Psoas muscle (tissue), 7 donors: ENCODE measurements at regions not wholly inside any gene's neighbourhood (a gene's known extent, or its start where the extent isn't known, plus 50 kb on each side); places are given as distances from the start of the nearest gene placed in this dataset.

Source experiments
- ATAC-seq, 4 donors: fragments of 200-7000 bp; cut with Tn5 transposase; one replicate each; pipeline ENCODE4 v1.9.1; 2020; ENCODE audit warnings: moderate library complexity in 3 of 4, mild to moderate bottlenecking in 2 of 4
- DNase-seq, 2 donors: peaks; one replicate each; pipeline ENCODE4 v3.0.0-alpha.2; 2020
- H3K27ac ChIP-seq: fragments of 200-600 bp; one replicate; pipeline ENCODE4 v1.8.0; 2022
- H3K27me3 ChIP-seq, 3 donors: fragments of 200-600 bp in 1 of 3; one replicate each; pipeline versions ENCODE4 v1.6.1 to v1.8.0; 2013 to 2022; ENCODE audit warnings: low read length in 2 of 3, mild to moderate bottlenecking in 2 of 3, moderate library complexity in 1 of 3; ENCODE audit not compliant: insufficient read depth in 3 of 3
- H3K36me3 ChIP-seq, 2 donors: fragments of 200-600 bp in 1 of 2; one replicate each; pipeline versions ENCODE4 v1.6.1 to v1.8.0; 2013 to 2022; ENCODE audit warnings: low read depth in 1 of 2, mild to moderate bottlenecking in 1 of 2, moderate library complexity in 1 of 2; ENCODE audit not compliant: insufficient read depth in 1 of 2
- H3K4me1 ChIP-seq: fragments of 200-600 bp; one replicate; pipeline ENCODE4 v1.8.0; 2022
- H3K4me3 ChIP-seq: fragments of 200-600 bp; one replicate; pipeline ENCODE4 v1.8.0; 2022; ENCODE audit warnings: mild to moderate bottlenecking
- H3K9me3 ChIP-seq: fragments of 200-600 bp; one replicate; pipeline ENCODE4 v1.8.0; 2022
- CTCF ChIP-seq: fragments of 200-600 bp; IDR thresholded peaks from one replicate; pipeline ENCODE4 v1.8.0; 2022; ENCODE audit warnings: antibody characterized with exemption
- WGBS, 3 donors: extraction: QIAGEN DNeasy Blood & Tissue Kit; methylation state at CpG; one replicate each; pipeline versions ENCODE4 v1.1.6 to v1.1.7; 2013; 5-methylcytosine and 5-hydroxymethylcytosine counted together
- intact Hi-C, 2 donors: fragments of 100-400 bp; cut with DNase I; formaldehyde crosslinking; loops; one replicate each; pipeline versions ENCODE4 v1.11.0 to v1.14.2; 2022
- donor health status: healthy with polysubstance abuse.
- donor health status: DM: no; HTN: no; CAD: no; lungs with moderate emphysema.
- donor health status: Bipolar disorder and iron deficiency.
- donor health status: healthy.
- donor health status: DM: yes; HTN: yes; CAD: no.
- donor health status: DM: no; HTN: no; CAD: no.
- donor health status: DM: yes; HTN: yes; CAD: no.

- intact Hi-C loops = no loop called here
- Histone ChIP-seq H3K4me1 (no peaks in the 10 kb centered on the region), H3K27ac (no peak overlapping the region), H3K9me3 (no peaks in the 10 kb centered on the region), H3K36me3 (no peaks in the 10 kb centered on the region), H3K27me3 (no peaks in the 10 kb centered on the region), H3K4me3 (no peak overlapping the region)
- TF ChIP-seq CTCF = no peak
- ATAC-seq (no peak), DNase-seq (no peak)
- WGBS, 3 donors = 62 to 67% (median 66%) methylated on average over 5 of the region's 5 CpGs
Measured at GRCh38 chr12:59036973-59037762, 116.9 kb upstream of the LRIG3 start.

DNA sequence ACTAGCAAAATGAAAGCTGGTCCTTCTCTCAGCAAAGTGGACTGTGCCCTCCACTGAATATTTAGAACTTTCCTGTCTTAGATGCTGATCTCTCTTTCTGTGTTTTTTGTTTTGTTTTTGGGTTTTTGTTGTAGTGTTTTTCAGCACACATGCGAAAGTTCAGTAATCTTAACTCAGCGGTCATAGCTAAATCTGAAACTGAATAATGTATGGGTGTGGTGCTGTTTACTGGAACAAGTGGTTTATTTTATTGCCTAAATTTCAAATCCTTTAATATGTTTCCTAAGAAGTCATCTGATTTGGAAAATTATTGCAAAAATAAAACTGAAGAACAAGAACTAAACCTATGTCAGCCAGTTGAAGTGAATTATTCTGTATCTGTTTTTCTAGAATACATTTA lies 116.0 kb upstream of the LRIG3 start:
- H3K4me3 ChIP-seq = no peak overlapping the region
- 78 to 85% (median 84%) methylated on average over 2 of the region's 2 CpGs for WGBS, 3 donors
- no peaks in the 10 kb centered on the region for H3K27me3 ChIP-seq
- H3K4me1 ChIP-seq = no peaks in the 10 kb centered on the region
- ATAC-seq (no peak), DNase-seq (no peak)
- H3K9me3 ChIP-seq = no peaks in the 10 kb centered on the region
- no peak overlapping the region for H3K27ac ChIP-seq
- no peak for TF ChIP-seq CTCF
- intact Hi-C loops = no loop called here
- no peaks in the 10 kb centered on the region for H3K36me3 ChIP-seq

- Histone ChIP-seq H3K27ac (no peak overlapping the region), H3K36me3 (no peaks in the 10 kb centered on the region), H3K4me1 (no peaks in the 10 kb centered on the region), H3K9me3 (no peaks in the 10 kb centered on the region), H3K27me3 (no peaks in the 10 kb centered on the region), H3K4me3 (no peak overlapping the region)
- intact Hi-C loops = no loop called here
- ATAC-seq (no peak), DNase-seq (no peak)
- TF ChIP-seq CTCF = no peak
Measured at GRCh38 chr12:59031313-59031712, 111.0 kb upstream of the LRIG3 start.

- no peaks in the 10 kb centered on the region for H3K36me3 ChIP-seq
- H3K27me3 ChIP-seq = no peaks in the 10 kb centered on the region
- TF ChIP-seq CTCF = no peak
- no peak for ATAC-seq
- intact Hi-C loops = no loop called here
- WGBS, 3 donors = 70 to 81% (median 75%) methylated on average over 4 of the region's 4 CpGs
- H3K9me3 ChIP-seq = no peaks in the 10 kb centered on the region
- no peak for DNase-seq
- H3K4me1 ChIP-seq = no peaks in the 10 kb centered on the region
- H3K4me3 ChIP-seq = no peak overlapping the region
- H3K27ac ChIP-seq = no peak overlapping the region
Measured at GRCh38 chr12:59030415-59030814, 110.1 kb upstream of the LRIG3 start.

DNA sequence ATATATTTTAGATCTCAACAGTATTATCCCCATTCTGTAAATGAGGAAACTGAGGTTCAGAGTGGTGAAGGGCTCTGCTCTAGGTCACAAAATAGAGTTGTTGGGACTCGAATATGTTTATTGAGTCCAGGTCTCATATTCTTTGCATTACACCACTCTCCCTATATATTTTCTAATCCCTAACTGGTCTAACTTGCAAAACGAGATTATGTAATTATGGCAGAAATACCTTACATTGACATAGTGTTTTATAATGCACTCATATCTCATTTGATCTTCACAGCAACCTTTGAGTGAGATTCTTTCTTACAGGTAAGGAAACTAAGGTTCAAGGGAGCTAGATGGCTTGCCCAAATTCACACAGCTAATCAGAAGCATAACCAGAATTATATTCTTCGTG lies 106.9 kb upstream of the LRIG3 start:
- ATAC-seq (no peak), DNase-seq (no peak)
- TF ChIP-seq CTCF = no peak
- no peak overlapping the region for H3K4me3 ChIP-seq
- no peaks in the 10 kb centered on the region for H3K36me3 ChIP-seq
- 76 to 88% (median 78%) methylated on average over 3 of the region's 3 CpGs for WGBS, 3 donors
- H3K27me3 ChIP-seq = no peaks in the 10 kb centered on the region
- H3K4me1 ChIP-seq = no peaks in the 10 kb centered on the region
- intact Hi-C loops = no loop called here
- H3K9me3 ChIP-seq = no peaks in the 10 kb centered on the region
- no peak overlapping the region for H3K27ac ChIP-seq
